ENCODE measurements at regions not wholly inside any gene's neighbourhood (a gene's known extent, or its start where the extent isn't known, plus 50 kb on each side); places are given as distances from the start of the nearest gene placed in this dataset.

- Histone ChIP-seq H3K4me3 (no peak overlapping the region), H4K20me1 (no peaks in the 10 kb centered on the region), H3K4me2 (no peak overlapping the region), H3K36me3 (no peaks in the 10 kb centered on the region), H3K9me3 (replicated peaks in 1 of 11) (no peaks in the 10 kb centered on the region), H3K4me1 (no peaks in the 10 kb centered on the region), H3K27ac (no peak overlapping the region), H3K27me3 (no peaks in the 10 kb centered on the region), H3K9ac (no peak overlapping the region)
- TF ChIP-seq Cebpa-rat (IDR thresholded peaks at IDR 0.05) = no peak
Measured at GRCh38 chr3:81299481-81299880, 462.0 kb downstream of the GBE1 start.

DNA sequence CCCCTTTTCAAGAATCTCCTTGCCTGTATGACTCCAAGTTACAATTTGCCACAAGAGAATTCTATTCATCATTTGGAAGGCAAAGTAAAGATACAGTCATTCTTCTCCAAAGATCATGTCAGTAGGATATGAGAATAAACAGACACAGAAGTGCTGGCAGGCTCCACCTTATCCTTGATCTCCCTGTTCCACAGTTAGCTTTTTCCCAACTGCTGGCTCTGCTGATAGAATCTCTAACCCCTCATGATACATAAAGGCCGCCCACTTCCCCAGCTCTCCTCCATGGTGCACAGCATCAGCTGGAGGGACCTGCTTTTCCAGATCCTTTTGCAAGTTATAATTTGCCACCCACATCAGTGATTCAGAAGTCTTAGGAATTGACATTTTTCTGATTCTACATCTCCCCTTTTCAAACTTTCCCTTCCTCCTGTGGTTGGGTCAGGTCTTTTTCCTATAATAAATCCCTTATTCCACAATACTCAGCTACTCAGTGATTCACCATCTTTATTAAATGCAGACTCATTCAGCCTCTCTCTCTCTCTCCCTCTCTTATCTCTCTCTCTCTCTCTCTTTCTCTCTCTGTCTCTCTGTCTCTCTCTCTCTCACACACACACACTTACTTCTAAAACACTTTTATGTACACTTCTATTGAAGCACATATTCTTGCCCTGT, 465.4 kb downstream of the GBE1 start:
- no peak for TF ChIP-seq Cebpa-rat (IDR thresholded peaks at IDR 0.05)
- no peak overlapping the region for H3K9ac ChIP-seq
- H3K4me2 ChIP-seq = no peak overlapping the region
- H3K9me3 ChIP-seq (replicated peaks in 1 of 11) = no peaks in the 10 kb centered on the region
- H3K36me3 ChIP-seq = no peaks in the 10 kb centered on the region
- no peaks in the 10 kb centered on the region for H3K4me1 ChIP-seq
- no peaks in the 10 kb centered on the region for H4K20me1 ChIP-seq
- H3K27ac ChIP-seq = no peak overlapping the region
- no peak overlapping the region for H3K4me3 ChIP-seq
- no peaks in the 10 kb centered on the region for H3K27me3 ChIP-seq

DNA sequence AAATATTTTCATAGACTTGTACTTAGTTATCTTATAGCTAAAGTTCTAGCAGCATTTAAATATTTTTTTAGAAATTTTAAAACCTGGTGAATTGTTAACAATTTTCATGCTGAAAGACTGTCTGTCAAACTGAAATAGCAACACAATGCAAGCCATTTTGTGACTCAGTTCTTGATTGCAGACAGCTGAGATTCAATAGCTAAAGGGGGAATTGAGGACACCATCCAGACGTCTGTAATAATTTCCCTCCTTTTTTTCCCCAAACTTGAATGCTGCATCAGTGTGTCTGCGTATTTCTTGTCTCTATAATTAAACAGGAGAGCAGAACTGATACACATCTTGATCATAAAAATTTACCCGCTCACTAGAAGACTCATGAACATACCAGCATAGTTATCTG, 468.3 kb downstream of the GBE1 start:
- no peaks in the 10 kb centered on the region for H3K36me3 ChIP-seq
- no peak overlapping the region for H3K4me2 ChIP-seq
- H3K9ac ChIP-seq = no peak overlapping the region
- no peak overlapping the region for H3K4me3 ChIP-seq
- no peaks in the 10 kb centered on the region for H3K9me3 ChIP-seq (replicated peaks in 1 of 11)
- no peak overlapping the region for H3K27ac ChIP-seq
- no peak for TF ChIP-seq Cebpa-rat (IDR thresholded peaks at IDR 0.05)
- H3K4me1 ChIP-seq = no peaks in the 10 kb centered on the region
- H4K20me1 ChIP-seq = no peaks in the 10 kb centered on the region
- no peaks in the 10 kb centered on the region for H3K27me3 ChIP-seq

DNA sequence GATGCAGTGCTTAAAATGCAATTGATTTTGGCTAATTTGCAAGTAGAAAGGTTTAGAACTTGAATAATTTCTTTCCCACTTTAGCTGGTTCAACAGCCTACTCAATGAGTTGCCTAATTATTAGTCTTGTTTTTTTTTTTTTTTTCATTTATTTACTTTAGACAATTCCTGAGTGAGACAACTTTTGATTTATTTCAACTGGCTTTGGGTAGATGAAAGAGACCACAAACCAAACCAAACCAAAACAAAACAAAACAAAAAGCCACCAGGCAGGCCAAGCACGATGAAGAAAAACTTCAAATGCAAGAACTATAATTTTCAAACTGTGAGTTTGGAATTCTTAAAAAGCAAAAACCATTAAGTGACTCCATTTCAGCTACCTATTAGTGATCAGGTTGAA, 469.9 kb downstream of the GBE1 start:
- no peak for TF ChIP-seq Cebpa-rat (IDR thresholded peaks at IDR 0.05)
- H3K27ac ChIP-seq = no peak overlapping the region
- H3K4me2 ChIP-seq = no peak overlapping the region
- no peak overlapping the region for H3K9ac ChIP-seq
- no peaks in the 10 kb centered on the region for H3K4me1 ChIP-seq
- H4K20me1 ChIP-seq = no peaks in the 10 kb centered on the region
- H3K9me3 ChIP-seq (replicated peaks in 1 of 11) = no peaks in the 10 kb centered on the region
- no peaks in the 10 kb centered on the region for H3K36me3 ChIP-seq
- no peak overlapping the region for H3K4me3 ChIP-seq
- no peaks in the 10 kb centered on the region for H3K27me3 ChIP-seq

DNA sequence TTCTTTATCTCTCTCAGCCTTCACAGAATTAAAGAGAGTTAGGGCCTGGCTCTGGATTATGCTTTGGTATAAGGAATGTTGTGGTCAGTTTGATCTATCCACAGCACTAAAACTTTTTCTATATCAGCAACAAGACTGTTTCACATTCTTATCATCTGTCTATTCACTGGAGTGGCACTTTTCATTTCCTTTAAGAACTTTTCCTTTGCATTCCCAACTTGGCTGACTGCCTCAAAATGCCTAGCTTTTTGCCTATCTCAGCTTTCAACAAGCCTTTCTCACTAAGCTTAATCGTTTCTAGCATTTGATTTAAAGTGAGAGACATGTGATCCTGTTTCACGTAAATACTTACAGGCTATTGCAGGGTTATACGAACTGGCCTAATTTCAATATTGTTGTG, 471.8 kb downstream of the GBE1 start:
- Histone ChIP-seq H3K4me1 (no peaks in the 10 kb centered on the region), H4K20me1 (no peaks in the 10 kb centered on the region), H3K27me3 (no peaks in the 10 kb centered on the region), H3K36me3 (no peaks in the 10 kb centered on the region), H3K4me2 (no peak overlapping the region), H3K9me3 (replicated peaks in 1 of 11) (no peaks in the 10 kb centered on the region), H3K4me3 (no peak overlapping the region), H3K9ac (no peak overlapping the region), H3K27ac (no peak overlapping the region)
- TF ChIP-seq Cebpa-rat (IDR thresholded peaks at IDR 0.05) = no peak

- no peak for TF ChIP-seq Cebpa-rat (IDR thresholded peaks at IDR 0.05)
- no peak overlapping the region for H3K4me2 ChIP-seq
Measured at GRCh38 chr3:81279481-81280379, 481.7 kb downstream of the GBE1 start.

GRCh38 chr3:81277853-81278252, 483.6 kb downstream of the GBE1 start:
- H3K4me3 ChIP-seq = no peak overlapping the region

More at GRCh38 chr3:81279481-81280379, 481.7 kb downstream of the GBE1 start:
- Histone ChIP-seq H3K4me3 (no peak overlapping the region), H3K9ac (no peak overlapping the region), H3K36me3 (no peaks in the 10 kb centered on the region), H4K20me1 (no peaks in the 10 kb centered on the region), H3K27me3 (no peaks in the 10 kb centered on the region), H3K4me1 (no peaks in the 10 kb centered on the region), H3K9me3 (replicated peaks in 1 of 11) (no peaks in the 10 kb centered on the region), H3K27ac (no peak overlapping the region)

DNA sequence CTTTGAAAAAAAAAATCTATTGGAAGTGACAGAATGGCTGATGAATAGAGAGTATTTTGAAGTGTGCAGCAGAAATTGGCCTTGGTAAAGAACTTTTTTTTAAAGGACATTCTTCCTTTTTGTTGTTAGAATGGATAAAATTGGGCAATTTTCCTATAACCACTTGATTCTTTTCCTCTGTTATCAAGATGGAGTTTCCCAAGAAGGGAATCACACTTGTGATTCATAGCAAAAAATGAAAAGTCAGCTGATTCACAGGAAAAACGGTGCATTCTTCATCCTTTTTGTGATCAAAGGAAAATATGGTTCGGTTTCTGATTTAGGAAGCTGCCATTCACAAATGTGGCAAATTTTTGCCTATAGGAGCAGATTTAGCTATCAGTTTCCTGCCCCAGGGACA, 486.8 kb downstream of the GBE1 start:
- Histone ChIP-seq H3K27me3 (no peaks in the 10 kb centered on the region), H3K27ac (no peak overlapping the region), H3K4me2 (no peak overlapping the region), H3K4me1 (no peaks in the 10 kb centered on the region), H3K4me3 (no peak overlapping the region), H4K20me1 (no peaks in the 10 kb centered on the region), H3K9me3 (replicated peaks in 1 of 11) (no peaks in the 10 kb centered on the region), H3K9ac (no peak overlapping the region), H3K36me3 (no peaks in the 10 kb centered on the region)
- TF ChIP-seq Cebpa-rat (IDR thresholded peaks at IDR 0.05) = no peak

More at GRCh38 chr3:81277853-81278252, 483.6 kb downstream of the GBE1 start:
- Histone ChIP-seq H3K27me3 (no peaks in the 10 kb centered on the region), H3K4me2 (no peak overlapping the region), H3K27ac (no peak overlapping the region), H3K4me1 (no peaks in the 10 kb centered on the region), H3K36me3 (no peaks in the 10 kb centered on the region), H4K20me1 (no peaks in the 10 kb centered on the region), H3K9ac (no peak overlapping the region), H3K9me3 (replicated peaks in 1 of 11) (no peaks in the 10 kb centered on the region)
- TF ChIP-seq Cebpa-rat (IDR thresholded peaks at IDR 0.05) = no peak

DNA sequence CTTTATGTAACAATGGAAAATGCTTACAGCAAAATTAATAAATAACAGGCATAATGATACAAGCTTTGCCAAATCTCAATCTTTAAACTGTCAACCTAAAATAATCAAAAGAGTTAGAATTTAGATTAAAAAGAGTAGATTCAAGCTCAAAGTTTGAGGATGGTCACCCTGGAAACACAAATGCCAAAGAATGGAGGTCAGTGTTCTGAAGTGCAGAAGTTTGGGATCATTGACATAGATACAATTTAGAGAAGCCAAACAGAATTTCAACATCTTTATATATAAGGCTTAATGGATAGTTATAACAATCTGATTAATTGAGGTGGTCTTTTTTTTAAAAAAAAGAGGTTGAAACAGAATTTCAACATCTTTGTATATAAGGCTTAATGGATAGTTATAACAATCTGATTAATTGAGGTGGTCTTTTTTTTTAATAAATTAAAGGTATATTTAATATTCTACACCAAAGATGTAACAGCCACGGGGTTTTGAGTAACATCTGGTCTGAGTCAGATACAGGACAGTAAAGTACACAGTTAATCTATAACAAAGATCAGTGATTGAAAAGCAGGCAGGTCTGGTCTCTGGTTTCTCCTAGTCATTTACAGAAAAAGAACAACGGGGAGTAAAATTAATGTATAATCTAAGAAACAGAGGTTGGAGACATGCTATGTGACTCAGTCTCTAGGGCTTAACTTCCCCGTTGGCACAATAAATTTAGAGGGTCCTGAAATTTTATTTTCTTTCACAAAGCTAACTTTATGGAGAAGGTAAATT, 490.7 kb downstream of the GBE1 start:
- no peaks in the 10 kb centered on the region for H3K27me3 ChIP-seq
- no peaks in the 10 kb centered on the region for H3K36me3 ChIP-seq
- H3K4me2 ChIP-seq = no peak overlapping the region
- TF ChIP-seq Cebpa-rat (IDR thresholded peaks at IDR 0.05) = no peak
- H4K20me1 ChIP-seq = no peaks in the 10 kb centered on the region
- no peaks in the 10 kb centered on the region for H3K9me3 ChIP-seq (replicated peaks in 1 of 11)
- no peak overlapping the region for H3K27ac ChIP-seq
- no peaks in the 10 kb centered on the region for H3K4me1 ChIP-seq
- H3K4me3 ChIP-seq = no peak overlapping the region
- H3K9ac ChIP-seq = no peak overlapping the region

All from BLaER1 treated with 17β-estradiol and CSF1 and Interleukin-3, amounts not matched to agents 10 nM and 100 nM (cell line).